GM12865 (cell line): ENCODE measurements at regions not wholly inside any gene's neighbourhood (a gene's known extent, or its start where the extent isn't known, plus 50 kb on each side); places are given as distances from the start of the nearest gene placed in this dataset.
"Not testable (repeated sequence)": the region's sequence is repeated elsewhere in the genome, so short reads cannot be mapped to it uniquely, and the experiment has no call there.

ENCODE experiments used
- DNase-seq: peaks from one replicate; pipeline ENCODE4 v3.0.0; 2010; ENCODE audit warnings: low read depth
- H3K4me3 ChIP-seq: 2 replicates; pipeline ENCODE4 v1.5.1; 2011; ENCODE audit warnings: mild to moderate bottlenecking, low read depth, low read length, control low read depth
- TF ChIP-seq, protein P1 (sequence below): IDR thresholded peaks from 2 replicates; pipeline ENCODE4 v1.5.1; 2011; ENCODE audit warnings: low read length, control low read depth, low read depth, inconsistent platforms; ENCODE audit not compliant: insufficient read depth; ENCODE audit errors: missing control alignments

DNA sequence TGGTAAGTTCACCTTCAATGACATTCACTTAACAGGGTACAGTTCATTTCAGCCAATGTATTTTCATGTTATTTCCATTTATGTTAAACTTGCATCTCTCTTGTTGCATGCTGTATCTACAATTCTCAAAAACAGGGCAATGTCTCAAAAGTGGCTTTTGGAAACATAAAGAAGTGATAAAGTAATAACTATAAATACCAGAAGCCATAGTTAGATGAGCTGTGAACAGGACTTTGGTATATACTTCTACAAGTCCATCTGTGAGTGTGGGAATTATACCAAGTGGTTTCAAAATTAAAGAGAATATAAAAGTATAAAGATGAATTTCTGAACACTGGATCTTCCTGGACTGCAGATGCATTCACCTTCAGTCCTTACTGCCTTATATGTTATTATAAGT lies 585.4 kb upstream of the PBX1 start:
- no peak overlapping the region for H3K4me3 ChIP-seq
- DNase-seq: no peak
- TF ChIP-seq, protein P1, sequence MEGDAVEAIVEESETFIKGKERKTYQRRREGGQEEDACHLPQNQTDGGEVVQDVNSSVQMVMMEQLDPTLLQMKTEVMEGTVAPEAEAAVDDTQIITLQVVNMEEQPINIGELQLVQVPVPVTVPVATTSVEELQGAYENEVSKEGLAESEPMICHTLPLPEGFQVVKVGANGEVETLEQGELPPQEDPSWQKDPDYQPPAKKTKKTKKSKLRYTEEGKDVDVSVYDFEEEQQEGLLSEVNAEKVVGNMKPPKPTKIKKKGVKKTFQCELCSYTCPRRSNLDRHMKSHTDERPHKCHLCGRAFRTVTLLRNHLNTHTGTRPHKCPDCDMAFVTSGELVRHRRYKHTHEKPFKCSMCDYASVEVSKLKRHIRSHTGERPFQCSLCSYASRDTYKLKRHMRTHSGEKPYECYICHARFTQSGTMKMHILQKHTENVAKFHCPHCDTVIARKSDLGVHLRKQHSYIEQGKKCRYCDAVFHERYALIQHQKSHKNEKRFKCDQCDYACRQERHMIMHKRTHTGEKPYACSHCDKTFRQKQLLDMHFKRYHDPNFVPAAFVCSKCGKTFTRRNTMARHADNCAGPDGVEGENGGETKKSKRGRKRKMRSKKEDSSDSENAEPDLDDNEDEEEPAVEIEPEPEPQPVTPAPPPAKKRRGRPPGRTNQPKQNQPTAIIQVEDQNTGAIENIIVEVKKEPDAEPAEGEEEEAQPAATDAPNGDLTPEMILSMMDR: no peak

DNA sequence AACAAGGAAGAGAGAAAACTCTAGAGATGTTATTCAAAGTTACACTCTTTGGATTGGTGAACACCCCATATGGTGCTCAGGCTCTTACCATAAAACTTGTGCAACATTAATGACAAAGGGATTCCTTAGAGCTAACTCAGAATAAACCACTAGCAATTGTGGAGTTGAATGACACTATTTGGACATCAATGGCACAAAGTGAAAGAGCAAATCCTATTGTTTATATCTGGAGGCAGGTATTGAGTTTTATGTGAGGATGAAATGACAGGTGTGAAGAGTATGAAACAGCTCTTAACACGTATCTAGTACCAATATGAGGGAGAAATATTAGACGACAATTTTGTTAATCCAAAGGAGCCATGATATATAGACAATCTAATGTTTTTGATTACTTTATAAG lies 584.9 kb upstream of the PBX1 start:
- TF ChIP-seq, protein P1: no peak
- no peak overlapping the region for H3K4me3 ChIP-seq
- no peak for DNase-seq

DNA sequence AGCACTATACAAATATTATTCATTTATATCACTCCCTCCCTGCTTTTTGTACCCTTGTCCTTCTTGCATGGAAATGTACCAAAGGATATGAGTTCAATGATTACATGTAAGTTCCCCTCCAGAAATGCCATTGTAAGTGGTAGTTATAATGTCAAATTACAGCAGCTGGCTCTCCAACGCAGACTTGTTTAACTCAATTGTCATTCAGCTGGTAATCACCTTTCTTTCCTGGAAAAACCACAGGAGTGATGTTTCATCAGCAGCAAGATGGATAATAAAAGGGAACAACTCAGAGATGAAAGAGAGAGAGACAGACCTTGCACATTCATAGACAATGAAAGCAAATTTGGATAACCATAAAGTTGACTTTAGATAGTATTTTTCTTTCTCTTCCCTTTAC lies 578.6 kb upstream of the PBX1 start:
- no peak for DNase-seq
- TF ChIP-seq, protein P1: no peak

DNA sequence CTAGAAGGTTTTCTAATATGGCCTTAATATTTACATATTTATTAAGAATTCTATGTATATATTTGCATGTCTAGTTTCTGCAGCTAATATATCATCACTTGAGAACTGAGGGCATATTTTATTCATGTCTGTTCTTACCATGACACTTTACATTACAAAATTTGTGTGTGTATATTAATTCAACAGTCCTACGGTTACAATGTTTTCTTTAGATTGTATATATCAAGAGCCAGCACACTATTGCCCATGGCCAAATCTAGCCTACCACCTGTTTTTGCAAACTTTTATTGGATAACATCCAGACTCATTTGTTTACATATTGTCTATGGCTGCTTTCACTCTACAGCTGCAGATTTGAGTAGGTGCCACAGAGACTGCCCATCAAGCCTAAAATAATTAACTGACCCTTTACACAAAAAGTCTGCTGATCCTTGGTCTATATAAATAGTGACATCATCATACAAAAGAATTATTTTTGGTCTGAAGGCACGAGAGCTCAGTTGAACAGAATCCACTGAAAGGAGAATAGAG lies 577.4 kb upstream of the PBX1 start:
- TF ChIP-seq, protein P1: no peak
- no peak for DNase-seq
- H3K4me3 ChIP-seq: no peak overlapping the region

More for the DNA sequence above, 578.6 kb upstream of the PBX1 start:
- H3K4me3 ChIP-seq: no peak overlapping the region

DNA sequence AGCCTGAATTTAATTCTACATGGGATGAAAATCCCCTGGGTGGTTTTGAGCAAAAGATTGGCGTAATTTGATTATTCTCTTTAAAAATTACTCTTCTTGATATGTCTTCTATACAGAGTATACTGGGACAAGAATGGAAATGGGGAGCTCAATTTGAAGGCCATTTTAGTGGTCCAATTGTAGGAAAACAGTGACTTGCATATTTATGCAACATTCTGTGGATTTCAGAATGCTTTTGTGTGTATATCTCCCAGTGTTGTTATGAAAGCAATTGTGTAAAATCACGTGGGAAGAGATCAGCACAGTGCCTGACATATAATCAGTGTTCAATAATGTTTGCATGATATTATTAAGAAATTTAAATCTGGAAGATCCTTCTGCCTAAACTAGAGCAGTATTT lies 575.9 kb upstream of the PBX1 start:
- H3K4me3 ChIP-seq: no peak overlapping the region
- DNase-seq: no peak
- TF ChIP-seq, protein P1: no peak

DNA sequence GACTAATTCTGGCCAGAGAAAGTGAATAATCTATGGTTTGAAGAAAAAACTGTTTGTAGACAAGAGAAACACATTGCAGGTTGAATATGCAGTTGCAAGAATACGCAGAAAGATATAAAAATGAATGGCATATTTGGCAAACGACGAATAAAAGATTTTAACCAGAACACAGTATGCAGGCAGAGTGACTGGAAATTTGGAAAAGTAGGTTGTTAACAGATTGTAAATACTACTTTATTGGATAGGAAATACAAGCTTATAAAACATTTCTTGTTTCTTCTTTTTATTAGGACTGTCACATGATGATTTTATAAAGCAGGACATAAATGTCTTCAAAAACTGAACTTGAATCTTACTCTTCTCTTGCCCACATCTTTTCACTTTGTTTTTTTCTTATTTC lies 573.3 kb upstream of the PBX1 start:
- H3K4me3 ChIP-seq: no peak overlapping the region
- TF ChIP-seq, protein P1: no peak
- DNase-seq: no peak

DNA sequence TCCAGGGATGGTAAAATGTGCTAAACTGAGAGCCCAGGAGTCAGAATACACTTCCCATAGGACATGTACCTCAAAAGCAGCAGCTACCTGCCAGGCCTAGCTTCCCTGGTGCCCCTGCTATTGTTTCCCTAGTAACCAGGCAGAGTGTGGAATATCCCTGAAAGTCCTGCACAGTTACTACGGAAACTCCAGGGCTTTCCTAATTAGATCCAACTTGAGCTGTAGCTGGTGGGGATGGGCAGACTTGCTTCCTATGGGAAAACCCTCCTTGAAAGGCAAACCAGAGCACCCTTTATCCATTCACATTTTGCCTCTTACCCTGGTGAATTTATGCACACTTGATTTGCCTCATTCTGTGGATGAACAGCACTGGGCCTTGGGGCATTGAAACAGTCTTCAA lies 559.9 kb upstream of the PBX1 start:
- H3K4me3 ChIP-seq: no peak overlapping the region
- TF ChIP-seq, protein P1: no peak
- no peak for DNase-seq

DNA sequence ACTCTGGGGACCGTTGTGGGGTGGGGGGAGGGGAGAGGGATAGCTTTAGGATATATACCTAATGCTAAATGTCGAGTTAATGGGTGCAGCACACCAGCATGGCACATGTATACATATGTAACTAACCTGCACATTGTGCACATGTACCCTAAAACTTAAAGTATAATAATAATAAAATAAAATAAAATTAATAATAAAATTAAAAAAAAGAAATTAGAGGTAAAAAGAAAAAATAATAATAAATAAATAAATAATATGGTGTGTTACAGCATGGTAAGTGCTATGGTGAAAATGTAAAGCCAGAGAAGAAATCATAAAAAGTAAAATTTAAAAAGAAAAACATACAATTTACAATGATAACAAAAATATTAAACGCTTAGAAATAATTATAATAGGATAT lies 552.8 kb upstream of the PBX1 start:
- DNase-seq, H3K4me3 ChIP-seq: not testable (repeated sequence)
